Liver (tissue), 8 donors: ENCODE measurements at regions not wholly inside any gene's neighbourhood (a gene's known extent, or its start where the extent isn't known, plus 50 kb on each side); places are given as distances from the start of the nearest gene placed in this dataset.

Experiments
- DNase-seq: peaks from one replicate; pipeline ENCODE4 v3.0.0-alpha.2; 2017; ENCODE audit warnings: low spot score
- H3K27ac ChIP-seq, 2 donors: one replicate each; pipeline ENCODE4 v1.7.0; 2013; ENCODE audit warnings: inconsistent platforms in 2 of 2, low read length in 2 of 2, control low read depth in 1 of 2, low read depth in 1 of 2, mild to moderate bottlenecking in 1 of 2
- H3K27me3 ChIP-seq, 4 donors: one replicate each; pipeline versions ENCODE4 v1.6.1 to v1.7.0; 2013; ENCODE audit warnings: low read length in 3 of 4, inconsistent platforms in 1 of 4, mild to moderate bottlenecking in 1 of 4, moderate library complexity in 1 of 4; ENCODE audit not compliant: control insufficient read depth in 4 of 4, insufficient read depth in 4 of 4
- H3K36me3 ChIP-seq, 4 donors: one replicate each; pipeline versions ENCODE4 v1.6.1 to v1.7.0; 2013; ENCODE audit warnings: low read length in 3 of 4, mild to moderate bottlenecking in 3 of 4, low read depth in 1 of 4, moderate library complexity in 1 of 4; ENCODE audit not compliant: control insufficient read depth in 4 of 4, insufficient read depth in 3 of 4
- H3K4me1 ChIP-seq, 4 donors: one replicate each; pipeline versions ENCODE4 v1.6.1 to v1.7.0; 2013; ENCODE audit warnings: low read length in 3 of 4, mild to moderate bottlenecking in 3 of 4, moderate library complexity in 1 of 4; ENCODE audit not compliant: control insufficient read depth in 4 of 4, insufficient read depth in 4 of 4
- H3K4me3 ChIP-seq, 3 donors: one replicate each; pipeline versions ENCODE4 v1.6.1 to v1.7.0; 2013; ENCODE audit warnings: low read length in 3 of 3, control low read depth in 1 of 3, low read depth in 1 of 3, mild to moderate bottlenecking in 1 of 3
- H3K9ac ChIP-seq, 2 donors: one replicate each; pipeline ENCODE4 v1.7.0; 2013; ENCODE audit warnings: low read length in 2 of 2, mild to moderate bottlenecking in 2 of 2, moderate library complexity in 2 of 2, control low read depth in 1 of 2, low read depth in 1 of 2
- H3K9me3 ChIP-seq, 4 donors: one replicate each; pipeline versions ENCODE4 v1.6.1 to v1.7.0; 2013; ENCODE audit warnings: low read length in 3 of 4; ENCODE audit not compliant: control insufficient read depth in 4 of 4
- CTCF ChIP-seq: fragments of 150-350 bp; IDR thresholded peaks from 2 replicates; pipeline ENCODE4 v1.5.1; 2017; ENCODE audit warnings: improper control_type of control experiment, low read depth, low read length; ENCODE audit not compliant: missing input control
- EGR1 ChIP-seq, 2 donors: IDR thresholded peaks; 2 replicates each; pipeline ENCODE4 v1.6.1; 2016 to 2018; ENCODE audit warnings: antibody characterized with exemption in 2 of 2, low read depth in 2 of 2
- FOXA1 ChIP-seq: IDR thresholded peaks from 2 replicates; pipeline ENCODE4 v1.6.1; 2016; ENCODE audit warnings: antibody characterized with exemption
- FOXA2 ChIP-seq: IDR thresholded peaks from 2 replicates; pipeline ENCODE4 v1.6.1; 2016; ENCODE audit warnings: antibody characterized with exemption
- HNF4A ChIP-seq, 2 donors: conservative IDR thresholded peaks; 2 replicates each; pipeline ENCODE4 v1.6.1; 2016; ENCODE audit warnings: antibody characterized with exemption in 2 of 2, mild to moderate bottlenecking in 2 of 2
- NR2F2 ChIP-seq: IDR thresholded peaks from 2 replicates; pipeline ENCODE4 v1.6.1; 2016; ENCODE audit warnings: antibody characterized with exemption
- REST ChIP-seq: IDR thresholded peaks from 2 replicates; pipeline ENCODE4 v1.6.1; 2016; ENCODE audit warnings: antibody characterized with exemption, mild to moderate bottlenecking
- RXRA ChIP-seq, 2 donors: IDR thresholded peaks; 2 replicates each; pipeline ENCODE4 v1.6.1; 2017 to 2018; ENCODE audit warnings: antibody characterized with exemption in 2 of 2, mild to moderate bottlenecking in 1 of 2
- SP1 ChIP-seq: IDR thresholded peaks from 2 replicates; pipeline ENCODE4 v1.6.1; 2018; ENCODE audit warnings: antibody characterized with exemption, mild to moderate bottlenecking
- TAF1 ChIP-seq: conservative IDR thresholded peaks from 2 replicates; pipeline ENCODE4 v1.6.1; 2016; ENCODE audit warnings: antibody characterized with exemption, mild to moderate bottlenecking
- ZBTB33 ChIP-seq: IDR thresholded peaks from 2 replicates; pipeline ENCODE4 v1.6.1; 2016; ENCODE audit warnings: antibody characterized with exemption
- WGBS: extraction: QIAGEN DNeasy Blood & Tissue Kit; methylation state at CpG from one replicate; pipeline ENCODE4 v1.1.7; 2013; 5-methylcytosine and 5-hydroxymethylcytosine counted together
- donor health status: healthy.
- donor health status: healthy.
- donor health status: healthy.
- donor health status: healthy.
- donor health status: healthy.

- no peak for DNase-seq
Observed at GRCh38 chr6:163709693-163710092, 295.2 kb downstream of the QKI start.

More at GRCh38 chr6:163709693-163710092, 295.2 kb downstream of the QKI start:
- no peaks in the 10 kb centered on the region for H3K27me3 ChIP-seq
- no peak overlapping the region for H3K4me3 ChIP-seq
- TF ChIP-seq FOXA2 (no peak), RXRA (IDR thresholded peaks at IDR 0.05) (no peak), ZBTB33 (no peak), TAF1 (no peak), NR2F2 (no peak), EGR1 (IDR thresholded peaks at IDR 0.05; ENCODE audit: low read depth in 2 of 2) (no peak), FOXA1 (no peak), HNF4A (conservative IDR thresholded peaks at IDR 0.05) (no peak), CTCF (no peak), SP1 (no peak), REST (no peak)
- peaks cover 0 to 3% (median 1%) of the 10 kb centered on the region in 4 donors for H3K4me1 ChIP-seq
- H3K27ac ChIP-seq = no peak overlapping the region
- H3K9me3 ChIP-seq = no peaks in the 10 kb centered on the region
- no peak overlapping the region for H3K9ac ChIP-seq
- WGBS = 79% methylated on average over 3 of the region's 3 CpGs
- no peaks in the 10 kb centered on the region for H3K36me3 ChIP-seq
